B cell (primary cell): ENCODE measurements at regions not wholly inside any gene's neighbourhood (a gene's known extent, or its start where the extent isn't known, plus 50 kb on each side); places are given as distances from the start of the nearest gene placed in this dataset.

ENCODE experiments used
- ATAC-seq: fragments of 200-7000 bp; cut with Tn5 transposase; one replicate; pipeline ENCODE4 v1.10.0; 2021; ENCODE audit warnings: low read depth, mild to moderate bottlenecking, moderate number of reproducible peaks, moderate library complexity
- CTCF ChIA-PET: fragments of 350-600 bp; sonication (Branson Sonifier 250); formaldehyde crosslinking; loops from one replicate; lab custom pipeline; 2021; ENCODE audit warnings: antibody characterized with exemption, inconsistent platforms; lab: Charles Lee
- POLR2A ChIA-PET: fragments of 350-600 bp; sonication (Branson Sonifier 250); formaldehyde crosslinking; loops from one replicate; lab custom pipeline; 2021; ENCODE audit warnings: antibody characterized with exemption; lab: Charles Lee
- DNase-seq: peaks from one replicate; pipeline ENCODE4 v3.0.0; 2013
- H2AFZ ChIP-seq: 2 replicates; pipeline ENCODE4 v1.6.1; 2012; ENCODE audit warnings: mild to moderate bottlenecking, low read depth, low read length; ENCODE audit not compliant: insufficient read depth, poor library complexity, severe bottlenecking
- H3K27ac ChIP-seq, 2 donors: 1 replicate in 1 of 2; 2 replicates in 1 of 2; pipeline ENCODE4 v1.5.1; 2012 to 2013; ENCODE audit warnings: low read length in 2 of 2, mild to moderate bottlenecking in 2 of 2, moderate library complexity in 1 of 2
- H3K27me3 ChIP-seq, 4 experiments: fragments of 200-600 bp in 1 of 4; sonication (generic) in 1 of 4; replicated peaks in 1 of 4; 1 replicate in 2 of 4; 2 replicates in 2 of 4; pipeline versions ENCODE4 v1.6.1 to v1.7.0; 2013 to 2016; ENCODE audit warnings: low read length in 3 of 4, mild to moderate bottlenecking in 2 of 4, mixed read lengths in 1 of 4, moderate library complexity in 1 of 4; ENCODE audit not compliant: insufficient read depth in 4 of 4, control insufficient read depth in 3 of 4; ENCODE audit errors: control extremely low read depth in 1 of 4
- H3K36me3 ChIP-seq, 2 experiments: replicated peaks in 1 of 2; 1 replicate in 1 of 2; 2 replicates in 1 of 2; pipeline versions ENCODE4 v1.6.1 to v1.7.1; 2013; ENCODE audit warnings: low read length in 1 of 2; ENCODE audit not compliant: insufficient read depth in 2 of 2, control insufficient read depth in 1 of 2; ENCODE audit errors: control extremely low read depth in 1 of 2, extremely low read depth in 1 of 2
- H3K4me1 ChIP-seq, 2 donors: fragments of 200-600 bp in 1 of 2; sonication (generic) in 1 of 2; 1 replicate in 1 of 2; 2 replicates in 1 of 2; pipeline versions ENCODE4 v1.5.1 to v1.6.1; 2013 to 2017; ENCODE audit warnings: low read length in 2 of 2; ENCODE audit not compliant: control insufficient read depth in 2 of 2, insufficient read depth in 2 of 2
- H3K4me2 ChIP-seq: replicated peaks from 2 replicates; pipeline ENCODE3; 2012; ENCODE audit warnings: mild to moderate bottlenecking, low read depth, low read length; ENCODE audit not compliant: poor library complexity, severe bottlenecking
- H3K4me3 ChIP-seq, 5 experiments: fragments of 200-600 bp in 1 of 5; sonication (generic) in 1 of 5; 1 replicate in 3 of 5; 2 replicates in 2 of 5; pipeline versions ENCODE4 v1.5.1 to v1.7.0; 2011 to 2016; ENCODE audit warnings: low read length in 4 of 5, mild to moderate bottlenecking in 4 of 5, low read depth in 2 of 5, control low read depth in 1 of 5, moderate library complexity in 1 of 5; ENCODE audit not compliant: insufficient read depth in 1 of 5; ENCODE audit errors: control extremely low read depth in 1 of 5, extremely low read depth in 1 of 5
- H3K79me2 ChIP-seq: fragments of 200-600 bp; sonication (generic); one replicate; pipeline ENCODE4 v1.6.0; 2016; ENCODE audit warnings: low read length; ENCODE audit not compliant: control insufficient read depth, insufficient read depth
- H3K9ac ChIP-seq: fragments of 200-600 bp; sonication (generic); 2 replicates; pipeline ENCODE4 v1.6.1; 2017; ENCODE audit warnings: mild to moderate bottlenecking, low read length, moderate library complexity
- H3K9me3 ChIP-seq, 3 donors: one replicate each; pipeline versions ENCODE4 v1.6.1 to v1.7.1; 2013; ENCODE audit warnings: low read length in 2 of 3; ENCODE audit not compliant: control insufficient read depth in 2 of 3, insufficient read depth in 1 of 3; ENCODE audit errors: control extremely low read depth in 1 of 3
- H4K20me1 ChIP-seq: 2 replicates; pipeline ENCODE4 v1.6.0; 2012; ENCODE audit warnings: mild to moderate bottlenecking, low read length; ENCODE audit not compliant: insufficient read depth, control insufficient read depth, poor library complexity, severe bottlenecking
- H3K27ac Mint-ChIP-seq: one replicate; pipeline ENCODE4 v1.8.0; 2021; ENCODE audit warnings: mixed read lengths
- H3K27me3 Mint-ChIP-seq: one replicate; pipeline ENCODE4 v1.8.0; 2021; ENCODE audit warnings: mixed read lengths
- H3K4me1 Mint-ChIP-seq: one replicate; pipeline ENCODE4 v1.8.0; 2021; ENCODE audit warnings: mixed read lengths
- H3K4me3 Mint-ChIP-seq: one replicate; pipeline ENCODE4 v1.8.0; 2021; ENCODE audit warnings: mixed read lengths
- H3K9me3 Mint-ChIP-seq: one replicate; pipeline ENCODE4 v1.8.0; 2022; ENCODE audit warnings: mixed read lengths; ENCODE audit not compliant: insufficient read depth
- EZH2 ChIP-seq: IDR thresholded peaks from 2 replicates; pipeline ENCODE4 v1.6.1; 2012; ENCODE audit warnings: borderline replicate concordance, low read depth, mild to moderate bottlenecking, moderate library complexity, low read length; ENCODE audit not compliant: insufficient read depth, poor library complexity, severe bottlenecking
- WGBS: methylation state at CpG from one replicate; pipeline ENCODE4 v1.1.5; 2013; ENCODE audit warnings: missing lambda C conversion rate; ENCODE audit not compliant: insufficient coverage; 5-methylcytosine and 5-hydroxymethylcytosine counted together
- intact Hi-C: fragments of 100-400 bp; cut with micrococcal nuclease; formaldehyde crosslinking; loops from one replicate; pipeline ENCODE4 v1.10.0; 2022
- TF ChIP-seq, protein P1 (sequence below): fragments of 200-600 bp; IDR thresholded peaks from one replicate; pipeline ENCODE4 v1.8.0; 2022; ENCODE audit warnings: antibody characterized with exemption, mild to moderate bottlenecking

DNA sequence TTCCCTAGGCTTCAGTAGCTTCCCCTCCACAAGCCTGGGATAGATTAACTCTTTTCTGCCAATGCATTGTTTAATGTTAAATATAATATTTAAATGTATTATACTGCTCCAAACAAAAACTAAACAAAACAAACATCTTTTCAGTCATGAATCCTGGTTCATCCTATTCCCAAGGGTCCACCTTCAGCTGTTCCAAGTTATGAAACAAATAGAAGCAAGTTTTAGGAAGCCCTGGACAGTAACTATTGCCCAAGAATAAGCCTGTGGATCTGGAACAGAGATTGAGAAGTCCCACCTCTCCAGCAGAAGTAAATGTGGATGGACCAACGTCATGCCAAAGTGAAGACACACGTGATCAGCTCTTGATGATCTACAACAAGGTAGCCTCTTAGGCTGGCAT is 408.1 kb downstream of the SETD4 start:
- intact Hi-C loops = no loop called here
- H3K27me3 ChIP-seq = no peaks in the 10 kb centered on the region
- Mint-ChIP-seq H3K4me3 (no peak overlapping the region), H3K9me3 (no peaks in the 10 kb centered on the region), H3K27me3 (peaks cover 31% of the 10 kb centered on the region), H3K4me1 (no peaks in the 10 kb centered on the region), H3K27ac (no peak overlapping the region)
- no peak for DNase-seq
- no peak for ATAC-seq
- H2AFZ ChIP-seq = no peak overlapping the region
- no peaks in the 10 kb centered on the region for H3K79me2 ChIP-seq
- no peak overlapping the region for H3K27ac ChIP-seq
- 67% methylated on average over 1 of the region's 2 CpGs for WGBS
- no peak overlapping the region for H3K4me3 ChIP-seq
- no peak for TF ChIP-seq EZH2
- TF ChIP-seq, protein P1, sequence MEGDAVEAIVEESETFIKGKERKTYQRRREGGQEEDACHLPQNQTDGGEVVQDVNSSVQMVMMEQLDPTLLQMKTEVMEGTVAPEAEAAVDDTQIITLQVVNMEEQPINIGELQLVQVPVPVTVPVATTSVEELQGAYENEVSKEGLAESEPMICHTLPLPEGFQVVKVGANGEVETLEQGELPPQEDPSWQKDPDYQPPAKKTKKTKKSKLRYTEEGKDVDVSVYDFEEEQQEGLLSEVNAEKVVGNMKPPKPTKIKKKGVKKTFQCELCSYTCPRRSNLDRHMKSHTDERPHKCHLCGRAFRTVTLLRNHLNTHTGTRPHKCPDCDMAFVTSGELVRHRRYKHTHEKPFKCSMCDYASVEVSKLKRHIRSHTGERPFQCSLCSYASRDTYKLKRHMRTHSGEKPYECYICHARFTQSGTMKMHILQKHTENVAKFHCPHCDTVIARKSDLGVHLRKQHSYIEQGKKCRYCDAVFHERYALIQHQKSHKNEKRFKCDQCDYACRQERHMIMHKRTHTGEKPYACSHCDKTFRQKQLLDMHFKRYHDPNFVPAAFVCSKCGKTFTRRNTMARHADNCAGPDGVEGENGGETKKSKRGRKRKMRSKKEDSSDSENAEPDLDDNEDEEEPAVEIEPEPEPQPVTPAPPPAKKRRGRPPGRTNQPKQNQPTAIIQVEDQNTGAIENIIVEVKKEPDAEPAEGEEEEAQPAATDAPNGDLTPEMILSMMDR = no peak
- ChIA-PET CTCF (no interaction called here), POLR2A (no interaction called here)
- no peaks in the 10 kb centered on the region for H3K36me3 ChIP-seq
- no peak overlapping the region for H3K4me2 ChIP-seq
- no peaks in the 10 kb centered on the region for H3K4me1 ChIP-seq
- H3K9me3 ChIP-seq = no peaks in the 10 kb centered on the region
- no peaks in the 10 kb centered on the region for H4K20me1 ChIP-seq
- H3K9ac ChIP-seq = no peak overlapping the region

DNA sequence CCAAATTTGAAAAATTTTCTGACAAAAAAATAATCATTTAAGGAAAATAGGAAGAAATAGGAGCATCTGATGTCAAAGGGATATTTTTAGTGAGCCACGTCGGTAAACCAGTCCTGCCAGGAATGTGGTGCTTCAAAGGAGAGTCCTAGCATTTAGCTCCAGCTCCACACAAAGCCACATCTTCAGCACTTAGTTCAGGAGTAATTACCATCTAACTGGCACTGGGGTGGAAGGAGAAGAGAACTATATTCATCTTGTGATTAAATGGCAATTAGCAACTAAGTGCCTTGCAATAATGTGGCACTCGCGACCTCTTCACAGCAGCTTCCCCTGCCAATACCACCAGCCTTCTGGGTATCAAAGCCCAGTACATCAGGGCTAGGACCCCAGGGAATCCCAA is 409.1 kb downstream of the SETD4 start:
- H3K36me3 ChIP-seq = no peaks in the 10 kb centered on the region
- H3K4me2 ChIP-seq = no peak overlapping the region
- no peaks in the 10 kb centered on the region for H4K20me1 ChIP-seq
- no peaks in the 10 kb centered on the region for H3K79me2 ChIP-seq
- WGBS = 100% methylated on average over 1 of the region's 4 CpGs
- ChIA-PET CTCF (no interaction called here), POLR2A (interaction anchor here (0.6 kb wide), 1 partner anchor 850 kb away, joined by 3 read pairs; no protein-coding TSS in a partner anchor)
- ATAC-seq (no peak), DNase-seq (no peak)
- Mint-ChIP-seq H3K4me3 (no peak overlapping the region), H3K9me3 (no peaks in the 10 kb centered on the region), H3K27me3 (peaks cover 32% of the 10 kb centered on the region), H3K4me1 (no peaks in the 10 kb centered on the region), H3K27ac (no peak overlapping the region)
- no peak for TF ChIP-seq EZH2
- H2AFZ ChIP-seq = no peak overlapping the region
- H3K27me3 ChIP-seq = no peaks in the 10 kb centered on the region
- H3K4me3 ChIP-seq = no peak overlapping the region
- H3K9me3 ChIP-seq = no peaks in the 10 kb centered on the region
- H3K4me1 ChIP-seq = no peaks in the 10 kb centered on the region
- no peak overlapping the region for H3K27ac ChIP-seq
- intact Hi-C loops = no loop called here
- H3K9ac ChIP-seq = no peak overlapping the region
